PFSK-1 (cell line): ENCODE measurements at regions not wholly inside any gene's neighbourhood (a gene's known extent, or its start where the extent isn't known, plus 50 kb on each side); places are given as distances from the start of the nearest gene placed in this dataset.

Source experiments
- FOXP2 ChIP-seq: optimal IDR thresholded peaks from 2 replicates; pipeline ENCODE3; 2011; ENCODE audit warnings: borderline replicate concordance, control low read depth, inconsistent platforms; ENCODE audit not compliant: insufficient read depth; ENCODE audit errors: extremely low read length, extremely low read depth
- POLR2AphosphoS5 ChIP-seq: IDR thresholded peaks from 2 replicates; pipeline ENCODE4 v1.6.1; 2012; ENCODE audit warnings: low read depth, mild to moderate bottlenecking, control low read depth, low read length, moderate library complexity
- SIN3A ChIP-seq: IDR thresholded peaks from 2 replicates; pipeline ENCODE4 v1.6.1; 2012; ENCODE audit warnings: mild to moderate bottlenecking, low read length, moderate library complexity, borderline replicate concordance; ENCODE audit not compliant: insufficient read depth
- TAF1 ChIP-seq: IDR thresholded peaks from 2 replicates; pipeline ENCODE4 v1.6.1; 2012; ENCODE audit warnings: low read length, control low read depth, borderline replicate concordance; ENCODE audit not compliant: insufficient read depth
- TF ChIP-seq, protein P1 (sequence below), 2 experiments: IDR thresholded peaks; 2 replicates each; pipeline versions ENCODE4 v1.6.1 to v1.8.0; 2011 to 2012; ENCODE audit warnings: low read depth in 2 of 2, low read length in 2 of 2, control low read depth in 1 of 2, inconsistent platforms in 1 of 2, mild to moderate bottlenecking in 1 of 2, moderate library complexity in 1 of 2; ENCODE audit not compliant: insufficient read depth in 1 of 2

GRCh38 chr5:164153469-164154172 is 648.2 kb downstream of the MAT2B start:
- TF ChIP-seq FOXP2 (no peak), POLR2AphosphoS5 (no peak), SIN3A (no peak), TAF1 (no peak)
- TF ChIP-seq, protein P1, sequence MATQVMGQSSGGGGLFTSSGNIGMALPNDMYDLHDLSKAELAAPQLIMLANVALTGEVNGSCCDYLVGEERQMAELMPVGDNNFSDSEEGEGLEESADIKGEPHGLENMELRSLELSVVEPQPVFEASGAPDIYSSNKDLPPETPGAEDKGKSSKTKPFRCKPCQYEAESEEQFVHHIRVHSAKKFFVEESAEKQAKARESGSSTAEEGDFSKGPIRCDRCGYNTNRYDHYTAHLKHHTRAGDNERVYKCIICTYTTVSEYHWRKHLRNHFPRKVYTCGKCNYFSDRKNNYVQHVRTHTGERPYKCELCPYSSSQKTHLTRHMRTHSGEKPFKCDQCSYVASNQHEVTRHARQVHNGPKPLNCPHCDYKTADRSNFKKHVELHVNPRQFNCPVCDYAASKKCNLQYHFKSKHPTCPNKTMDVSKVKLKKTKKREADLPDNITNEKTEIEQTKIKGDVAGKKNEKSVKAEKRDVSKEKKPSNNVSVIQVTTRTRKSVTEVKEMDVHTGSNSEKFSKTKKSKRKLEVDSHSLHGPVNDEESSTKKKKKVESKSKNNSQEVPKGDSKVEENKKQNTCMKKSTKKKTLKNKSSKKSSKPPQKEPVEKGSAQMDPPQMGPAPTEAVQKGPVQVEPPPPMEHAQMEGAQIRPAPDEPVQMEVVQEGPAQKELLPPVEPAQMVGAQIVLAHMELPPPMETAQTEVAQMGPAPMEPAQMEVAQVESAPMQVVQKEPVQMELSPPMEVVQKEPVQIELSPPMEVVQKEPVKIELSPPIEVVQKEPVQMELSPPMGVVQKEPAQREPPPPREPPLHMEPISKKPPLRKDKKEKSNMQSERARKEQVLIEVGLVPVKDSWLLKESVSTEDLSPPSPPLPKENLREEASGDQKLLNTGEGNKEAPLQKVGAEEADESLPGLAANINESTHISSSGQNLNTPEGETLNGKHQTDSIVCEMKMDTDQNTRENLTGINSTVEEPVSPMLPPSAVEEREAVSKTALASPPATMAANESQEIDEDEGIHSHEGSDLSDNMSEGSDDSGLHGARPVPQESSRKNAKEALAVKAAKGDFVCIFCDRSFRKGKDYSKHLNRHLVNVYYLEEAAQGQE (IDR thresholded peaks at IDR 0.05; ENCODE audit: insufficient read depth in 1 of 2, low read depth in 2 of 2, low read length in 2 of 2), result no peak

- TF ChIP-seq, protein P1 (IDR thresholded peaks at IDR 0.05; ENCODE audit: insufficient read depth in 1 of 2, low read depth in 2 of 2, low read length in 2 of 2), result no peak
- TF ChIP-seq TAF1, result no peak
- TF ChIP-seq POLR2AphosphoS5, result no peak
Observed at GRCh38 chr5:164170814-164171213, 665.4 kb downstream of the MAT2B start.

DNA sequence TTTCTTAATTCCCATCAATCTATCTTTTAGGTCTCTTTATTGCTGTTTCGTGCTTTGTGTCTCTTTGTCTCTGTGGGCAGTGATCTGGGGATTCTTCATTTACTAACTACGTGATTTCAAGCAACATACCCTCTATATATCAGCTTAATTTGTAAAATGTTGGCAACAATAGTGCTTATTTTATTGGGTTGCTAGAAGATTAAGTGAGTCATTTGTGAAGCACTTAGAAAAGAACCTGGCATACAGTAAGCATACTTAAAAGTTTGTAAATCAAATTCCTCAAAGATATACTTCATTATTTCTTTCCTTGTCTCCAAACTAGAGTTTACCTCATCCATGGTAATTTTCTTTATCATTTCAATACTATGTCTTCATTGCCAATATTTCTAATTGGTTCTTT is 669.7 kb downstream of the MAT2B start:
- TF ChIP-seq FOXP2 (no peak), POLR2AphosphoS5 (no peak), SIN3A (no peak), TAF1 (no peak)
- TF ChIP-seq, protein P1 (IDR thresholded peaks at IDR 0.05; ENCODE audit: insufficient read depth in 1 of 2, low read depth in 2 of 2, low read length in 2 of 2), result no peak

GRCh38 chr5:164179406-164179805 is 674.0 kb downstream of the MAT2B start:
- TF ChIP-seq SIN3A (no peak), POLR2AphosphoS5 (no peak)

DNA sequence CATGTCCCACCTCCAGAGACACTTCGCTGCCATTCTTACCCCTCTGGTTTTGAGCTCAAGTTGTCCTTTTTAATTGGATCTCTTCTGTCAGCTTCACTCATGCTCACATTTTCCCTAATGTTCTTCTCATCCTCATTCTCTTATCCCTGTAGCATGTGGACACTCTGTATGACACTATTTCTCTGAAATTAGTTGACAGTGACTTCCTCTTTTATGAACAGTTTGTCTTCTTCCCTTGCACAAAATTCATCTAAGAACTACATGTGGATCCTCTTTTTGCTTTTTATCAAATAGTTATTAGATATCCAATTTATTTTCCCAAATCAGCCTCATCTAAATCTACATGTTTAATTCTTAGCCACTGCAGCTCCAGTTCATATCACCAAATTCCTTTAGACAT is 676.2 kb downstream of the MAT2B start:
- TF ChIP-seq TAF1, result no peak
- no peak for TF ChIP-seq SIN3A

DNA sequence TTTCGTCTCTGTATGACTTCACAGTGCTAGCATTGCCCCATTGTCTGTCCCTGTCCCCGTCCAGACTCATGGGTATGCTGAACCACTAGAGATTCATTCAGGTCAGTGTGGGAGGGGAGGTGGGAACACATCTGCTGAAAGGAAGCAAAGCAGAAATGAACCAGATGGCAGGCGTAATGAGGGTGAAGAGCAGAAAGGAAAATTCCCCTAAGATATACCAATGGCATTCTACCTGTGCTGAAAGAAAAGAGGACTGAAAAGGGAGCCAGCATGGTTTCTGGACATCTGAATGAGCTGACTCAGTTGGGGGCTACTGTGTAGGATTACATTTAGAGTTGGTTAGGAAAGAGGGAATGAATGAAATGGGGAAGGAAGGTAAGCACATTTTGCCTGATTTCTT is 678.7 kb downstream of the MAT2B start:
- TF ChIP-seq TAF1 (no peak), POLR2AphosphoS5 (no peak), FOXP2 (no peak), SIN3A (no peak)
- TF ChIP-seq, protein P1 (IDR thresholded peaks at IDR 0.05; ENCODE audit: insufficient read depth in 1 of 2, low read depth in 2 of 2, low read length in 2 of 2), result no peak
